ENCODE measurements at regions not wholly inside any gene's neighbourhood (a gene's known extent, or its start where the extent isn't known, plus 50 kb on each side); places are given as distances from the start of the nearest gene placed in this dataset.
"Not testable (repeated sequence)": the region's sequence is repeated elsewhere in the genome, so short reads cannot be mapped to it uniquely, and the experiment has no call there.

GRCh38 chr12:87642245-87642644, 387.0 kb downstream of the C12orf50 start:
- no peak overlapping the region for H3K4me3 Mint-ChIP-seq
- H3K36me3 Mint-ChIP-seq: no peaks in the 10 kb centered on the region
- peaks cover 2% of the 10 kb centered on the region for H3K9me3 Mint-ChIP-seq
- H3K27me3 Mint-ChIP-seq: no peaks in the 10 kb centered on the region
- no peak for ATAC-seq
- no peak overlapping the region for H3K27ac Mint-ChIP-seq
- H3K4me1 Mint-ChIP-seq: no peaks in the 10 kb centered on the region

- Mint-ChIP-seq H3K4me3 (no peak overlapping the region), H3K27me3 (no peaks in the 10 kb centered on the region), H3K36me3 (no peaks in the 10 kb centered on the region), H3K4me1 (no peaks in the 10 kb centered on the region), H3K27ac (no peak overlapping the region), H3K9me3 (peaks cover 3% of the 10 kb centered on the region)
- ATAC-seq: no peak
Measured at GRCh38 chr12:87618199-87618598, 411.0 kb downstream of the C12orf50 start.

GRCh38 chr12:87612996-87613395, 416.2 kb downstream of the C12orf50 start:
- Mint-ChIP-seq H3K27me3 (no peaks in the 10 kb centered on the region), H3K36me3 (no peaks in the 10 kb centered on the region), H3K4me1 (no peaks in the 10 kb centered on the region), H3K4me3 (no peak overlapping the region), H3K27ac (no peak overlapping the region), H3K9me3 (no peaks in the 10 kb centered on the region)
- ATAC-seq: no peak

GRCh38 chr12:87608321-87608720, 420.9 kb downstream of the C12orf50 start:
- no peaks in the 10 kb centered on the region for H3K36me3 Mint-ChIP-seq
- no peak overlapping the region for H3K27ac Mint-ChIP-seq
- no peaks in the 10 kb centered on the region for H3K4me1 Mint-ChIP-seq
- H3K4me3 Mint-ChIP-seq: no peak overlapping the region
- ATAC-seq: no peak
- H3K9me3 Mint-ChIP-seq: no peaks in the 10 kb centered on the region
- H3K27me3 Mint-ChIP-seq: no peaks in the 10 kb centered on the region

GRCh38 chr12:87603727-87604126, 425.5 kb downstream of the C12orf50 start:
- Mint-ChIP-seq H3K4me3 (no peak overlapping the region), H3K4me1 (no peaks in the 10 kb centered on the region), H3K36me3 (no peaks in the 10 kb centered on the region), H3K27me3 (no peaks in the 10 kb centered on the region), H3K9me3 (no peaks in the 10 kb centered on the region), H3K27ac (no peak overlapping the region)
- no peak for ATAC-seq

- H3K36me3 Mint-ChIP-seq: no peaks in the 10 kb centered on the region
- H3K9me3 Mint-ChIP-seq: no peaks in the 10 kb centered on the region
- no peak for ATAC-seq
- no peaks in the 10 kb centered on the region for H3K4me1 Mint-ChIP-seq
- no peak overlapping the region for H3K27ac Mint-ChIP-seq
- H3K27me3 Mint-ChIP-seq: no peaks in the 10 kb centered on the region
- no peak overlapping the region for H3K4me3 Mint-ChIP-seq
Measured at GRCh38 chr12:87599459-87599858, 429.7 kb downstream of the C12orf50 start.

- H3K4me3 Mint-ChIP-seq: no peak overlapping the region
- no peaks in the 10 kb centered on the region for H3K36me3 Mint-ChIP-seq
- H3K4me1 Mint-ChIP-seq: no peaks in the 10 kb centered on the region
- H3K27ac Mint-ChIP-seq: no peak overlapping the region
- ATAC-seq: no peak
- H3K27me3 Mint-ChIP-seq: no peaks in the 10 kb centered on the region
- H3K9me3 Mint-ChIP-seq: no peaks in the 10 kb centered on the region
Measured at GRCh38 chr12:87597114-87597513, 432.1 kb downstream of the C12orf50 start.

GRCh38 chr12:87596636-87597035, 432.6 kb downstream of the C12orf50 start:
- no peak overlapping the region for H3K27ac Mint-ChIP-seq
- no peaks in the 10 kb centered on the region for H3K36me3 Mint-ChIP-seq
- ATAC-seq: no peak
- H3K4me1 Mint-ChIP-seq: no peaks in the 10 kb centered on the region
- no peaks in the 10 kb centered on the region for H3K27me3 Mint-ChIP-seq
- H3K4me3 Mint-ChIP-seq: no peak overlapping the region
- no peaks in the 10 kb centered on the region for H3K9me3 Mint-ChIP-seq

- no peak overlapping the region for H3K27ac Mint-ChIP-seq
- ATAC-seq: no peak
- H3K4me3 Mint-ChIP-seq: no peak overlapping the region
- H3K36me3 Mint-ChIP-seq: no peaks in the 10 kb centered on the region
- H3K27me3 Mint-ChIP-seq: no peaks in the 10 kb centered on the region
- H3K4me1 Mint-ChIP-seq: no peaks in the 10 kb centered on the region
- H3K9me3 Mint-ChIP-seq: no peaks in the 10 kb centered on the region
Measured at GRCh38 chr12:87596134-87596533, 433.1 kb downstream of the C12orf50 start.

- Mint-ChIP-seq H3K4me3 (no peak overlapping the region), H3K36me3 (no peaks in the 10 kb centered on the region), H3K9me3 (no peaks in the 10 kb centered on the region), H3K27ac (no peak overlapping the region), H3K27me3 (no peaks in the 10 kb centered on the region), H3K4me1 (peaks cover 5% of the 10 kb centered on the region)
- no peak for ATAC-seq
Measured at GRCh38 chr12:87585882-87586557, 443.2 kb downstream of the C12orf50 start.

- not testable (repeated sequence) for H3K27me3 Mint-ChIP-seq, H3K4me1 Mint-ChIP-seq, H3K36me3 Mint-ChIP-seq, H3K9me3 Mint-ChIP-seq, H3K27ac Mint-ChIP-seq, H3K4me3 Mint-ChIP-seq, ATAC-seq
Measured at GRCh38 chr12:87579091-87579490, 450.1 kb downstream of the C12orf50 start.

GRCh38 chr12:87575906-87576305, 453.3 kb downstream of the C12orf50 start:
- Mint-ChIP-seq H3K4me1 (no peaks in the 10 kb centered on the region), H3K9me3 (peaks cover 3% of the 10 kb centered on the region), H3K36me3 (no peaks in the 10 kb centered on the region), H3K4me3 (no peak overlapping the region), H3K27ac (no peak overlapping the region), H3K27me3 (no peaks in the 10 kb centered on the region)
- no peak for ATAC-seq

- ATAC-seq, H3K4me3 Mint-ChIP-seq, H3K9me3 Mint-ChIP-seq, H3K36me3 Mint-ChIP-seq, H3K27ac Mint-ChIP-seq, H3K27me3 Mint-ChIP-seq, H3K4me1 Mint-ChIP-seq: not testable (repeated sequence)
Measured at GRCh38 chr12:87566918-87567317, 462.3 kb downstream of the C12orf50 start.

- Mint-ChIP-seq H3K4me1 (no peaks in the 10 kb centered on the region), H3K27ac (no peak overlapping the region), H3K9me3 (no peaks in the 10 kb centered on the region), H3K4me3 (no peak overlapping the region), H3K27me3 (no peaks in the 10 kb centered on the region), H3K36me3 (no peaks in the 10 kb centered on the region)
- no peak for ATAC-seq
Measured at GRCh38 chr12:87556985-87557384, 472.2 kb downstream of the C12orf50 start.

- not testable (repeated sequence) for H3K4me1 Mint-ChIP-seq, H3K4me3 Mint-ChIP-seq
Measured at GRCh38 chr12:87531213-87531612, 498.0 kb downstream of the C12orf50 start.

GRCh38 chr12:87529413-87529812, 499.8 kb downstream of the C12orf50 start:
- H3K27ac Mint-ChIP-seq: no peak overlapping the region
- H3K9me3 Mint-ChIP-seq: peaks cover 3% of the 10 kb centered on the region
- no peaks in the 10 kb centered on the region for H3K27me3 Mint-ChIP-seq
- H3K4me1 Mint-ChIP-seq: no peaks in the 10 kb centered on the region
- no peak overlapping the region for H3K4me3 Mint-ChIP-seq
- ATAC-seq: no peak
- H3K36me3 Mint-ChIP-seq: no peaks in the 10 kb centered on the region

More at GRCh38 chr12:87531213-87531612, 498.0 kb downstream of the C12orf50 start:
- H3K27me3 Mint-ChIP-seq, H3K27ac Mint-ChIP-seq, H3K36me3 Mint-ChIP-seq, H3K9me3 Mint-ChIP-seq, ATAC-seq: not testable (repeated sequence)

- Mint-ChIP-seq H3K36me3 (no peaks in the 10 kb centered on the region), H3K4me3 (no peak overlapping the region), H3K27me3 (no peaks in the 10 kb centered on the region), H3K4me1 (no peaks in the 10 kb centered on the region), H3K9me3 (no peaks in the 10 kb centered on the region), H3K27ac (no peak overlapping the region)
- ATAC-seq: no peak
Measured at GRCh38 chr12:87520968-87521367, 508.2 kb downstream of the C12orf50 start.
